ENCODE measurements at regions not wholly inside any gene's neighbourhood (a gene's known extent, or its start where the extent isn't known, plus 50 kb on each side); places are given as distances from the start of the nearest gene placed in this dataset.

GRCh38 chr20:12305188-12305950, 387.7 kb downstream of the BTBD3 start:
- no peak for FAIRE-seq

- no peak for FAIRE-seq
Measured at GRCh38 chr20:12306107-12306506, 388.4 kb downstream of the BTBD3 start.

- peak; percentile 29 for FAIRE-seq
Measured at GRCh38 chr20:12311094-12311865, 393.6 kb downstream of the BTBD3 start.

- no peak for FAIRE-seq
Measured at GRCh38 chr20:12315652-12316051, 398.0 kb downstream of the BTBD3 start.

GRCh38 chr20:12316794-12317193, 399.1 kb downstream of the BTBD3 start:
- FAIRE-seq: no peak

DNA sequence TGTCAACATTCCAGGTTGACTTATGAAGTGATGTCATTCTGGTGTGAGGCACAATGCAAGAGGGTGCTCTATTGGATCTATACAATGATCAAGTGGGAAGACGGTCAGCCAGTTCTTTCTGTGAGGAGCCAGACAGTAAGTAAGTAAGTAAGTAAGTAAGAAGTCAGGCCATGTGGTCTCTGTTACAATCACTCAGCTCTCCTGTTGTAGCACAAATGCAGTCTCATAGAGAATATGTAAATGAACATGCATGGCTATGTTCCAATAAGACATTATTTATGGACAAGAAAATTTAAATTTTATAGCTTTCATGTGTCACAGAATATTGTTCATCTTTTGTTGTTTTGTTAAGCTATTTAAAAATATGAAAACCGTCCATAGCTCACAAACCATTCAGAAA, 399.7 kb downstream of the BTBD3 start:
- no peak for FAIRE-seq

DNA sequence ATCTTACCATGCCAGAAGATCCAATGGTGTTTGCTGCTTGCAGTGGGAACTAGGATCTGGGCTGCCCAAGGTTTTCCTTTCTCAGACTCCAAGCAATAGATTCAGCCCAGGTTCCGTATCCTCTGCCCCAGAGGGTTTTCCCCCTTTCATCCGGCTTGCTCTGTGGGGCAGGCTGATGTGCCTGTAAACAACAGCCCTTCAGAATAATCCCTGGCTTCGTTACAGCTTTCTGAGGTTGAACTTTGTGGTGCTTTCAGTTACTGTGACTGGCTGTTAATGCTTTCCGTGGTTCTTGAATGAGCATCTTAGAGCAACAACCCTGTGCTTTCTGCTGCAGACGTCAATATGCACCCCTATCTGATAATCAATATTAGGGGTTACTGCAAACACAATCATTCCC, 400.4 kb downstream of the BTBD3 start:
- FAIRE-seq: no peak

DNA sequence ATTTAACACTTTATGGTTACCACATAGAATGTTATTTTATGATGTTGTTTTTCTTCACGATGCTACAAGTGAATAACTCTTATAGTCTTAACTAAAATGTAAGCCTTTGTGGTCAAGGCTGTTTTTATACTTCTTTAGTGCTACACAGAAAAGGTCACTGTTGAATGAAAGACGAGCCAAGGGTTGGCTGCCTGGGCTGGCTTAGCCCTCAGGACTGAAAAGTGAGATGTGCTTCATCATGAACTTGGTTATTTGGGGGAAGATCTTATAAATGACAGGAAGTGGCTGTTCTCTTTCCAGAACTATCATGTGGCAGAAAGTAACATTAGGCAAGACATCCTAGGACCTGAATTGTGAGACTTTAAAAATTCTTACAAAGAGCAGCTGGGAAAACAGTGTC, 404.0 kb downstream of the BTBD3 start:
- FAIRE-seq: no peak

GRCh38 chr20:12327205-12327604, 409.5 kb downstream of the BTBD3 start:
- no peak for FAIRE-seq

DNA sequence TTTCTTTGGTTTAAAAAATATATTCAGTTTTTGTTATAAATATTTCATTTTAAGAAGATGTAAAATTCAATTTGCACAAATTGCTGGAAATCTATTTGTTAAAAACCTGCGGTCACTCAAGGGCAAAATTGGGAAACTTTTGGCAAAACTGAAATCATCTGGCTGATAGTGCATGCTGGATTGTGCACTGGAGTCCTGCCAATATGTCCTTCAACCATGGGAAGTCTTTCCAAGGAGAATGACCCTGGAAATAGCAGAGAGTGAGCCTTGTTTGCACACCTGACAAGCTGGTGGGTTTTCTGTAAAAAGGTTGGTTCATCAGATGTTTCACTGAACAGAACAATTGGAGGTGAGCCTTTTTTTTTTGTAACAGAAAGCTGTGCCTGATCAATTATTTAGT, 413.5 kb downstream of the BTBD3 start:
- no peak for FAIRE-seq

- no peak for FAIRE-seq
Measured at GRCh38 chr20:12337601-12338000, 419.9 kb downstream of the BTBD3 start.

- FAIRE-seq: no peak
Measured at GRCh38 chr20:12345978-12346377, 428.3 kb downstream of the BTBD3 start.

DNA sequence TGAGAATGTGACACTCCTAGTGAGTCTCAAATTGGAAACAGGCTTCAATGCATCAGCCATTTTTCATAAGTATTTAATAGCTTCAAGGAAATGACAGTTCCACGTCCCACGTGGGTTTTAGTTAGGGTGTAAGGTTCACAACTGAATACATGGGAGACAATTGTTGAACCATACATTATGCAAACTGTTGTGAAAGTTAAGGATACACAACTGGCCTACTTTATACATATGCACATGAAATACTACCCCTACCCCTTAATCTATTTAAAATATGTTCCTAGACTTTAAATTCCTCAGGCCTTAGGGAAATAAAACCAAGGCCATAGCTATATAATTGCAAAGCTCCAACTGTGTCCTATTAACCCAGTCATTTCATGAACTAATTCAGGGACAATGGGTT, 436.1 kb downstream of the BTBD3 start:
- FAIRE-seq: no peak

GRCh38 chr20:12354725-12355124, 437.0 kb downstream of the BTBD3 start:
- FAIRE-seq: no peak

DNA sequence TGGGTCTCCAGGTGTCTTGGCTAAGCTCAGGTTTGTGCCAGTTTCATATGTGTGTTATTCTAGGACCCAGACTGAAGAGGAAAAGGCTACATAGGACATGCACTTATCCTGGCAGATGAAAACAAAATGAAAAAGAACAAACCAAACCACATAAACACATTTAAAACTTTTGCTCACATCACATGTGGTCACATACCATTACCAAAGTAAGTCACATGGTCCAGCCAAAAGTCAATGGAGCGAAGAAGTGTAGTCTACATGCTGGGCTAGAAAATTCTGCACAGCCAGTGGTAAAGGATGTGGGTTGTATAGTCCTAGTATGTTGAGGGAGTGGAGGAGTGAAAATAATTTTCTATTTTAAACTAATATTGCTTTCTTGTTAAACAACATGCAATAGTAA, 437.5 kb downstream of the BTBD3 start:
- FAIRE-seq: no peak

DNA sequence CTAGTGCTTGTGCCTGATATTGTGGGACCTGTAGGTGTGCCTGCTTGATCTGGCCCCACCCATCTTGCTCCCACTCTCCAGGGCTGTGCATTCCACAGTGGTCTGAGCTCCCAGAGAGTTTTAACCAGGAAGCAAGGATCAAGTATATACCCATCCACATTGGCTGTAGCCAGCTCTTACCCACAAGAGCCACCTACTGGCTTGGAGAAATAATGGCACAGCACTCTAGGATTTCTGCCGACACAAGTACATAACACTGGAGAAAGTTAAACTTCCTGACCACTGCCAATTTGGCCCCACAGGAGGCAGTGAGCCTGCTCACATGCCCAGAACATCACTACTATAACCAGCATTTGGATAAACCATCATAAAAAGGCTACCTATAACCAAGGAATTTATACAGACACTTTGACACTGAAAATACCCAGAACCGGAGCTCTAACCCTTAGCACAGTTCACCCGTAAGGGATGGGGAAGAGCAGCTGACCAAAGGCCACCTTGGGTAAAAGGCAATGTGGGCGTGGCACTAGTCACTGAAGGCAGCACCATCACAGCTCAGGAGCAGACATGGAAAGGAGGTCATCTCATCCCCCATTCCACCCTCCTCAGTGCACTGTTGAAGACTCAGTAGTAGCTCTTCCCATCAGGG, 440.4 kb downstream of the BTBD3 start:
- no peak for FAIRE-seq

DNA sequence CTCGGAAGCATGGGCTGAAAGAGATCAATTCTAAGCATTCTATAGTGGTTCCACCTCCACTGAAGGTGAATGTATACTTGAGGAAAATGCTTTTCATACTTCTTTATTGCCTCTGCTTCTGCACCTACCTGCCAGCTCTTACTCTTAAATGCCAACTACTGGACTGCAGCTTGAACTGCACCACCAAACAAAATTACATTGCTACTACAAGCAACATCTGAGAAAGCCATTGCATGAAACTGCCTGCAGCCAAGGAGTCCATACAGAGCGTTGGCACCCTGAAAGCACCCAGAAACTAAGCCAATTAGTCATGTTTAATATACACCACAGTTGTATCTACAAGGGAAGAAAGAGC, 440.9 kb downstream of the BTBD3 start:
- FAIRE-seq: no peak

GRCh38 chr20:12371990-12372389, 454.3 kb downstream of the BTBD3 start:
- FAIRE-seq: no peak

DNA sequence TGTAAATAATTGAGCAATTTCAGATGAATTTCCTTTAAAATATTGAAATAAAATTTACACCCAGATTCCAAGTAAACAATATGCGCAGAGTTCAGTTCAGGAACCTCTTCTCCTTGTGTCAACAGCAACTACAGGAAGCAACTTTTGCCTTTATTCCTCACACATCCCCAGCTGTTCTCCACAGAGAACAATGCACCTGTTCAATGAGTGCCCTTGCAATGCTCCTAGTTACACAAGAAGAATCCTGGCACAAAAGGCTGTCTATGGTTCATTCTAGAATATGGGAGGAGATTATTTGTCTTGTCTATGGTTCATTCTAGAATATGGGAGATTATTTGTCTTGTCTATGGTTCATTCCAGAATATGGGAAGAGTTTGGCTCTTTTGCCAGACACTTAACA, 454.9 kb downstream of the BTBD3 start:
- no peak for FAIRE-seq

- no peak for FAIRE-seq
Measured at GRCh38 chr20:12375967-12376366, 458.3 kb downstream of the BTBD3 start.

DNA sequence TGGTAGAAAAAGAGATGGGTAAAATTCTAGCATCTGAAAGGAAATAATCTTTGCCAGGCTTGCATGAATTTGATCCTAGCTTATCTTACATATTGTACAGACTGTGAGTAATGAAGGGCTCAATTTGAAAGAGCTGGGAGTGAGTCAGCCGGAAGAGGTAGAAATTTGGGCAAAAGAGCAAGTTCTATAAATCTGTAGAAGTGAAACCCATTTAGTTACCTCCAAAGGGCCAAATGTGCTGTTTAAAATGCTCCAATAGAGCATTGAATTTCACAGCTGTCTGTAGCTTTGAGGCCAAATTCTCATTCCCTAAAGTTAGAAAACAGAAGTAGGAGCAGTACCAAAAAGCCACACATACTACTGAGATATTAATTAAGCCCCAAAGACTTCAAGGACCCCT, 466.1 kb downstream of the BTBD3 start:
- FAIRE-seq: no peak

DNA sequence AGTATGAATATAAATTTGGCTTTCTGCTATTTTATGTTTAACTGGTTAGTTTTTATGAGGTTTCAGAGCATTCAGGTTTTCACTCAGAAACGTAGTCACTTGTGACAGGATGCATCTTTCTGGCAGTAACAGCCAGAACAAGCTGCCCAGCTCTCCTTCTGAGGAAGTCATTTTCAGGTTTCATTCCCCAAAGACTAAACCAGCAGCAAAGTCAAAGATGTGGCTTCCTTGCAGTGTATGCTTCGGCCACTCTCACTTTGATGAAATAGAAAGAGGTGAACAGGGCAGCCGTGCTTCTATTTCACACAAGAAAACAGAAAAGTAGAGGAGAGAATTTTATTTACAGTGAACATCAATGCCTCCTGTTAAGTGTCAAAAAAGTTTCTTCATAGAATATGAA, 469.1 kb downstream of the BTBD3 start:
- no peak for FAIRE-seq

DNA sequence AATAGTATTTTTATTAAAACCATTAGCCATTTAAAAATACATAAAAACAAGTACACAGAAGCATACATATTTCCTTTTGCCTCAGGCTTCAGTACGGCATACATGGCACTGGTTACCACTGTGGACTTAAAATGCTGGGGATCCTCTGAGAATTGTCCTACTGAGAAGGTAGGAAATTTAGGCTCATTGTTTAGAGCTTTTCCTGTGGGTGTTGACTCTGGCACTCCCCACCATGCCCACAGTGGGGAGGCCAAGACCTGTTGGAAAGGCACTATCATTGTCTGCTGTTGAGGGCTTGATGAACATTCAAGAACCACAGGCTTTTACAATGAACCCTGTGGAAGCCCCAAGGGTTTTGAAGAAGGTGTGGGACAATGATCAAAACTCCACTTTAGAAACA, 473.4 kb downstream of the BTBD3 start:
- no peak for FAIRE-seq

GRCh38 chr20:12394786-12395185, 477.1 kb downstream of the BTBD3 start:
- FAIRE-seq: no peak

All from endometrium (tissue), 2 donors.